HL-60 (cell line): ENCODE measurements at regions not wholly inside any gene's neighbourhood (a gene's known extent, or its start where the extent isn't known, plus 50 kb on each side); places are given as distances from the start of the nearest gene placed in this dataset.

ENCODE experiments used
- DNase-seq, 2 experiments: peaks; one replicate each; pipeline ENCODE4 v3.0.0-alpha.2; 2010 to 2020; ENCODE audit warnings: low read depth in 1 of 2, low spot score in 1 of 2
- H3K27ac ChIP-seq: fragments of 250-450 bp; sonication (Bioruptor Pico); replicated peaks from 2 replicates; pipeline ENCODE4 v1.5.1; 2020; ENCODE audit warnings: mild to moderate bottlenecking, moderate library complexity
- H3K27me3 ChIP-seq: fragments of 250-450 bp; sonication (Bioruptor Pico); 2 replicates; pipeline ENCODE4 v1.5.1; 2021; ENCODE audit warnings: mild to moderate bottlenecking, moderate library complexity; ENCODE audit not compliant: insufficient read depth, poor library complexity, severe bottlenecking
- H3K4me3 ChIP-seq: replicated peaks from 2 replicates; pipeline ENCODE4 v1.5.1; 2011; ENCODE audit warnings: mild to moderate bottlenecking, control low read depth, low read length; ENCODE audit not compliant: insufficient read depth
- GABPA ChIP-seq: IDR thresholded peaks from 2 replicates; pipeline ENCODE4 v1.6.1; 2012; ENCODE audit warnings: low read depth
- POLR2AphosphoS5 ChIP-seq: IDR thresholded peaks from 2 replicates; pipeline ENCODE4 v1.6.1; 2012; ENCODE audit warnings: low read depth
- REST ChIP-seq: IDR thresholded peaks from 2 replicates; pipeline ENCODE4 v1.6.1; 2012; ENCODE audit warnings: low read depth; ENCODE audit not compliant: insufficient replicate concordance
- SPI1 ChIP-seq: IDR thresholded peaks from 2 replicates; pipeline ENCODE4 v1.6.1; 2012; ENCODE audit warnings: low read depth, mild to moderate bottlenecking, borderline replicate concordance
- TF ChIP-seq, protein P1 (sequence below): IDR thresholded peaks from one replicate; pipeline ENCODE4 v1.5.1; 2011; ENCODE audit warnings: low read length, control low read depth, inconsistent platforms; ENCODE audit not compliant: insufficient read depth

GRCh38 chr21:27595716-27596115, 628.8 kb upstream of the ADAMTS5 start:
- TF ChIP-seq SPI1 (no peak), GABPA (no peak), REST (no peak), POLR2AphosphoS5 (no peak)
- TF ChIP-seq, protein P1, sequence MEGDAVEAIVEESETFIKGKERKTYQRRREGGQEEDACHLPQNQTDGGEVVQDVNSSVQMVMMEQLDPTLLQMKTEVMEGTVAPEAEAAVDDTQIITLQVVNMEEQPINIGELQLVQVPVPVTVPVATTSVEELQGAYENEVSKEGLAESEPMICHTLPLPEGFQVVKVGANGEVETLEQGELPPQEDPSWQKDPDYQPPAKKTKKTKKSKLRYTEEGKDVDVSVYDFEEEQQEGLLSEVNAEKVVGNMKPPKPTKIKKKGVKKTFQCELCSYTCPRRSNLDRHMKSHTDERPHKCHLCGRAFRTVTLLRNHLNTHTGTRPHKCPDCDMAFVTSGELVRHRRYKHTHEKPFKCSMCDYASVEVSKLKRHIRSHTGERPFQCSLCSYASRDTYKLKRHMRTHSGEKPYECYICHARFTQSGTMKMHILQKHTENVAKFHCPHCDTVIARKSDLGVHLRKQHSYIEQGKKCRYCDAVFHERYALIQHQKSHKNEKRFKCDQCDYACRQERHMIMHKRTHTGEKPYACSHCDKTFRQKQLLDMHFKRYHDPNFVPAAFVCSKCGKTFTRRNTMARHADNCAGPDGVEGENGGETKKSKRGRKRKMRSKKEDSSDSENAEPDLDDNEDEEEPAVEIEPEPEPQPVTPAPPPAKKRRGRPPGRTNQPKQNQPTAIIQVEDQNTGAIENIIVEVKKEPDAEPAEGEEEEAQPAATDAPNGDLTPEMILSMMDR, result no peak
- DNase-seq, result no peak
- no peak overlapping the region for H3K4me3 ChIP-seq
- peaks cover 2% of the 10 kb centered on the region for H3K27me3 ChIP-seq
- no peak overlapping the region for H3K27ac ChIP-seq

DNA sequence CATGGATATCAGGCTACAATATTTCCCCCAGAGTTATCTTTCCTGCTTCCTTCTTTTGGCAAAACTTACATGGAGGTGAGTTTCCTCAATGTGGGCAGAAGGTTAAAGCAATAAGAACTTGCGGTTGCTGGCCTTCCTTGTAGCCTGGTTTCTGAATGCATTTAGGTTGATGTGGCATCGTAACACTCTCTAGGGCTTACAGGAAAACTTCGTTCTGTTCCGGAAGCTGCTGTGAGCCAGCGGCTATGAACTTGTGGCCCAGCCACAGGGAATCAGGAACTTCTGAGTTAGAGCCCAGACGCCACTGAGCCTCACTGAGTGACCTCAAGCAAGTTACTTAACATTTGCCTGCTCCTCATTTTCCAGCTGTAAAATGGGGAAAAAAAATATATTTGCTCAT, 623.4 kb upstream of the ADAMTS5 start:
- DNase-seq, result peak in 1 of 2 experiments; percentile 61
- TF ChIP-seq SPI1 (no peak), GABPA (no peak), REST (no peak), POLR2AphosphoS5 (no peak)
- TF ChIP-seq, protein P1, result no peak
- Histone ChIP-seq H3K4me3 (no peak overlapping the region), H3K27me3 (no peaks in the 10 kb centered on the region), H3K27ac (no peak overlapping the region)

DNA sequence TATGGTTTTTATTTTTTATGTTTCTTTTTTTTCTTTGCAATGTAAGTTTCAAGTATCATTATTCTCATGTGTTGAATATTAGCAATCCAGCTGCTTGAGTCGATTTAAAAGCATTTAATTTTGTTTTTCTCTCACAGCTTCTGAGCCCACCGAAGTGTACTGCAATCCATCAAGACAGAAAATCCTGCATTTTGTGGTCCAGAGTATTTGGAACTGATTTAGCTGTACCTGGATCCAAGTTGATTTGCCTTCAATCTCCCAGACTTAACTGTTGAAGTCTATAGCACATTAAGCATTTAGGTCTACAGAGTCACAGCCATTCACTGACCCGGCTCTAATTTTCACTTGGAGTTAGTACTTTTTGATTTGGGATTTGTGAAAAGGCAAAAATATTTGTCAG, 622.9 kb upstream of the ADAMTS5 start:
- TF ChIP-seq SPI1 (no peak), REST (no peak), GABPA (no peak), POLR2AphosphoS5 (no peak)
- no peak overlapping the region for H3K4me3 ChIP-seq
- H3K27me3 ChIP-seq, result no peaks in the 10 kb centered on the region
- no peak overlapping the region for H3K27ac ChIP-seq
- DNase-seq, result no peak

DNA sequence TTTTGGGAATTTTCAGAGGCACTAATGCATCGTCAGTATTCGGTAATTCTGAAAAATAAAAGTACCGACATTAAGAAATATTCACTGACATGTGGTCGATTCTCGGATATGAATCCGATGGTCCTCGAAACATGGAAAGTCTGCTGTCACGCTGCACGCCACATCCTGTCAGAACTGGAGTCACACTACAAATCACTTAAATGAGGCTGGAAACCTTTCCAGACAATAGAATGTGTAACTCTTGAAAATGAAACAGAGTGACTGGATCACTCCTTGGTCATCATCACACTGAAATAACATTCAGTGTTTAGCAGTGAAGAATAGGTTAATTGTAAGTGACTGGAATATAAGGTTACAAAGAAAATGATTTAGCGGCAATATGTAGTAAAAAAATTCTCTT, 620.1 kb upstream of the ADAMTS5 start:
- H3K4me3 ChIP-seq, result no peak overlapping the region
- no peak overlapping the region for H3K27ac ChIP-seq
- TF ChIP-seq, protein P1, result no peak
- TF ChIP-seq REST, result no peak
- no peak for DNase-seq
- no peaks in the 10 kb centered on the region for H3K27me3 ChIP-seq
